ENCODE measurements at regions not wholly inside any gene's neighbourhood (a gene's known extent, or its start where the extent isn't known, plus 50 kb on each side); places are given as distances from the start of the nearest gene placed in this dataset.

DNA sequence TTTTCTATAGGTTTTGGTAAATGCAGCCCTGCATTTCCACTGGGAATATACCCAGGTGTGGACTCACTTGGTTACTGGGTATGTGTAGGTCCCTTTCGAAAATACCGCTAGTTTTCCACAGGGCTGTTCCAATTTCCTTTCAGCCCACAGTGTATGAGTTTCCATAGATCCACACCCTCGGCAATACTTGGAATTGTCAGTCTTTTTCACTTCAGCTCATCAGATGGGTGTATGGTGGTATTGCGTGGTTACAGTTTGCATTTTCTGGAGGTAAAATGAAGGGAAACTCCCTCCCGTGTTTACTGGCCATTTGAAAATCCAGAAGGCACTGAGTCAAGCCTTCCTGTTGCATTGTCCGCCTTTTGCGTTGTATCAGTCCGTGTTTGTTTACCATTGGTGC is 453.6 kb downstream of the CDH26 start:
- Histone ChIP-seq H2AK5ac (ENCODE audit: low read depth, low read length) (no peak overlapping the region), H2BK15ac (ENCODE audit: low read depth, low read length) (no peak overlapping the region), H3K36me3 (ENCODE audit: control insufficient read depth, insufficient read depth, low read length) (no peaks in the 10 kb centered on the region), H3K79me1 (ENCODE audit: low read depth in 1 of 2, low read length in 2 of 2) (no peaks in the 10 kb centered on the region), H3K18ac (ENCODE audit: low read depth, low read length) (no peak overlapping the region), H3K9ac (ENCODE audit: low read depth, low read length) (no peak overlapping the region), H3K27me3 (ENCODE audit: control insufficient read depth, insufficient read depth, low read length) (no peaks in the 10 kb centered on the region), H3K9me3 (ENCODE audit: control insufficient read depth, insufficient read depth, low read length) (peaks cover 17% of the 10 kb centered on the region; the same call in 1 of the 2 replicates), H3K9me1 (ENCODE audit: insufficient read depth, low read length) (no peaks in the 10 kb centered on the region), H3K4ac (ENCODE audit: low read depth, low read length) (no peak overlapping the region), H3K4me1 (ENCODE audit: control insufficient read depth, insufficient read depth, low read length) (no peaks in the 10 kb centered on the region), H2BK120ac (ENCODE audit: low read depth, low read length) (no peak overlapping the region), H4K8ac (ENCODE audit: low read depth in 2 of 2, low read length in 2 of 2) (no peak overlapping the region), H2BK20ac (ENCODE audit: low read depth, low read length) (no peak overlapping the region), H2BK5ac (ENCODE audit: low read depth, low read length, poor library complexity, severe bottlenecking) (no peak overlapping the region), H3K4me3 (ENCODE audit: insufficient read depth, low read depth, low read length) (no peak overlapping the region), H3K56ac (ENCODE audit: extremely low read depth, insufficient read depth, low read length) (no peak overlapping the region), H3K4me2 (ENCODE audit: low read depth, low read length) (no peak overlapping the region), H3K27ac (ENCODE audit: insufficient read depth, low read length) (no peak overlapping the region), H2AFZ (replicated peaks; ENCODE audit: low read length, poor library complexity) (no peak overlapping the region), H4K5ac (ENCODE audit: low read depth, low read length) (no peak overlapping the region), H4K91ac (ENCODE audit: insufficient read depth, low read depth, low read length) (no peak overlapping the region), H3K14ac (replicated peaks; ENCODE audit: low read depth, low read length) (no peak overlapping the region), H4K20me1 (ENCODE audit: insufficient read depth, low read length) (no peaks in the 10 kb centered on the region), H2AK9ac (replicated peaks; ENCODE audit: low read depth, low read length, poor library complexity) (no peak overlapping the region), H3K23ac (ENCODE audit: low read depth, low read length) (no peak overlapping the region)
- ChIA-PET POLR2A (ENCODE audit: unreplicated experiment) (no interaction called here), CTCF (no interaction called here)
- intact Hi-C loops (cut with micrococcal nuclease) (no loop called here), in situ Hi-C loops (cut with MboI; ENCODE audit: low sequenced_read_pairs) (no loop called here), dilution Hi-C loops (cut with HindIII; ENCODE audit: low sequenced_read_pairs, unreplicated experiment) (no loop called here)
- no peak for TF ChIP-seq RCOR1 (IDR thresholded peaks at IDR 0.05; ENCODE audit: insufficient replicate concordance, low read length)
- no peak for TF ChIP-seq BHLHE40 (IDR thresholded peaks at IDR 0.05; ENCODE audit: low read depth, low read length)
- TF ChIP-seq RFX5 (IDR thresholded peaks at IDR 0.05; ENCODE audit: low read depth, low read length) = no peak
- no peak for TF ChIP-seq NFE2L2 (IDR thresholded peaks at IDR 0.05; ENCODE audit: low read depth, low read length)
- TF ChIP-seq, protein P1, sequence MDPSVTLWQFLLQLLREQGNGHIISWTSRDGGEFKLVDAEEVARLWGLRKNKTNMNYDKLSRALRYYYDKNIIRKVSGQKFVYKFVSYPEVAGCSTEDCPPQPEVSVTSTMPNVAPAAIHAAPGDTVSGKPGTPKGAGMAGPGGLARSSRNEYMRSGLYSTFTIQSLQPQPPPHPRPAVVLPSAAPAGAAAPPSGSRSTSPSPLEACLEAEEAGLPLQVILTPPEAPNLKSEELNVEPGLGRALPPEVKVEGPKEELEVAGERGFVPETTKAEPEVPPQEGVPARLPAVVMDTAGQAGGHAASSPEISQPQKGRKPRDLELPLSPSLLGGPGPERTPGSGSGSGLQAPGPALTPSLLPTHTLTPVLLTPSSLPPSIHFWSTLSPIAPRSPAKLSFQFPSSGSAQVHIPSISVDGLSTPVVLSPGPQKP (IDR thresholded peaks at IDR 0.05; ENCODE audit: borderline replicate concordance, low read depth, low read length) = no peak
- no peak for TF ChIP-seq RAD21 (IDR thresholded peaks at IDR 0.05; ENCODE audit: low read length)
- TF ChIP-seq, protein P2, sequence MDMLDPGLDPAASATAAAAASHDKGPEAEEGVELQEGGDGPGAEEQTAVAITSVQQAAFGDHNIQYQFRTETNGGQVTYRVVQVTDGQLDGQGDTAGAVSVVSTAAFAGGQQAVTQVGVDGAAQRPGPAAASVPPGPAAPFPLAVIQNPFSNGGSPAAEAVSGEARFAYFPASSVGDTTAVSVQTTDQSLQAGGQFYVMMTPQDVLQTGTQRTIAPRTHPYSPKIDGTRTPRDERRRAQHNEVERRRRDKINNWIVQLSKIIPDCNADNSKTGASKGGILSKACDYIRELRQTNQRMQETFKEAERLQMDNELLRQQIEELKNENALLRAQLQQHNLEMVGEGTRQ (IDR thresholded peaks at IDR 0.05; ENCODE audit: low read depth, low read length) = no peak
- TF ChIP-seq SMC3 (IDR thresholded peaks at IDR 0.05; ENCODE audit: low read depth, low read length) = no peak
- TF ChIP-seq MAFK (IDR thresholded peaks at IDR 0.05; ENCODE audit: low read depth, low read length) = no peak
- no peak for TF ChIP-seq FOS (IDR thresholded peaks at IDR 0.05; ENCODE audit: low read depth, low read length)
- TF ChIP-seq POLR2A (IDR thresholded peaks at IDR 0.05; ENCODE audit: low read depth, low read length) = no peak
- no peak for TF ChIP-seq MAZ (IDR thresholded peaks at IDR 0.05; ENCODE audit: borderline replicate concordance, low read depth, low read length)
- no peak for TF ChIP-seq MXI1 (IDR thresholded peaks at IDR 0.05; ENCODE audit: borderline replicate concordance, low read depth, low read length)
- TF ChIP-seq CHD1 (IDR thresholded peaks at IDR 0.05; ENCODE audit: low read depth, low read length) = no peak
- TF ChIP-seq, protein P3, sequence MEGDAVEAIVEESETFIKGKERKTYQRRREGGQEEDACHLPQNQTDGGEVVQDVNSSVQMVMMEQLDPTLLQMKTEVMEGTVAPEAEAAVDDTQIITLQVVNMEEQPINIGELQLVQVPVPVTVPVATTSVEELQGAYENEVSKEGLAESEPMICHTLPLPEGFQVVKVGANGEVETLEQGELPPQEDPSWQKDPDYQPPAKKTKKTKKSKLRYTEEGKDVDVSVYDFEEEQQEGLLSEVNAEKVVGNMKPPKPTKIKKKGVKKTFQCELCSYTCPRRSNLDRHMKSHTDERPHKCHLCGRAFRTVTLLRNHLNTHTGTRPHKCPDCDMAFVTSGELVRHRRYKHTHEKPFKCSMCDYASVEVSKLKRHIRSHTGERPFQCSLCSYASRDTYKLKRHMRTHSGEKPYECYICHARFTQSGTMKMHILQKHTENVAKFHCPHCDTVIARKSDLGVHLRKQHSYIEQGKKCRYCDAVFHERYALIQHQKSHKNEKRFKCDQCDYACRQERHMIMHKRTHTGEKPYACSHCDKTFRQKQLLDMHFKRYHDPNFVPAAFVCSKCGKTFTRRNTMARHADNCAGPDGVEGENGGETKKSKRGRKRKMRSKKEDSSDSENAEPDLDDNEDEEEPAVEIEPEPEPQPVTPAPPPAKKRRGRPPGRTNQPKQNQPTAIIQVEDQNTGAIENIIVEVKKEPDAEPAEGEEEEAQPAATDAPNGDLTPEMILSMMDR (conservative IDR thresholded peaks at IDR 0.05; ENCODE audit: low read depth, low read length) = no peak
- DNase-seq (no peak), ATAC-seq (ENCODE audit: low read depth) (no peak)
- no CpG with 5 or more reads among the region's 8 CpGs for WGBS, 2 experiments (ENCODE audit: extremely low coverage in 2 of 2, insufficient read length in 1 of 2)
- no TSS peak for BruUV-seq (replicated peaks)
